ENCODE measurements at regions not wholly inside any gene's neighbourhood (a gene's known extent, or its start where the extent isn't known, plus 50 kb on each side); places are given as distances from the start of the nearest gene placed in this dataset.

DNA sequence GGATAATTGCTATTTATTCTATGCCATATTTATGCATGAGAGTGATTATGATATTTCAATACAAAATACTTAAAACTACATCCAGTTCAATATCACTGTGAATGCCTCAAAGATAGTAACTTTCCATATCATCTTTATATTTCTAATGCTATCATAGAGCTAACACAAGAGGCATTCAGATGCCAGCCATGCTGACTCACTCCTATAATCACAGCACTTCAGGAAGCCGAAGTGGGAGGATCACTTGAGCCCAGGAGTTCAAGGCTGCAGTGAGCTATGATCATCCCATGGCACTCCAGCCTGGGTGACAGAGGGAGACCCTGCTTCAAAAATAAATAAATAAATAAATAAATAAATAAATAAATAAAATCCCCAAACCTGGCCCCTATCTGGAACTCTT is 498.7 kb downstream of the EPHA3 start:
- H3K4me3 ChIP-seq (ENCODE audit: insufficient read depth, low read depth, low read length), result no peak overlapping the region
- no peaks in the 10 kb centered on the region for H3K36me3 ChIP-seq (replicated peaks; ENCODE audit: control insufficient read depth, insufficient read depth, low read length)
- no peak for DNase-seq
- H3K27me3 ChIP-seq (ENCODE audit: control insufficient read depth, insufficient read depth, low read length), result no peaks in the 10 kb centered on the region

- no peak overlapping the region for H3K4me3 ChIP-seq (ENCODE audit: insufficient read depth, low read depth, low read length)
- no peaks in the 10 kb centered on the region for H3K27me3 ChIP-seq (ENCODE audit: control insufficient read depth, insufficient read depth, low read length)
- H3K36me3 ChIP-seq (replicated peaks; ENCODE audit: control insufficient read depth, insufficient read depth, low read length), result no peaks in the 10 kb centered on the region
- DNase-seq, result no peak
Observed at GRCh38 chr3:89612027-89612426, 504.6 kb downstream of the EPHA3 start.

GRCh38 chr3:89613241-89613640 is 505.8 kb downstream of the EPHA3 start:
- H3K27me3 ChIP-seq (ENCODE audit: control insufficient read depth, insufficient read depth, low read length), result no peaks in the 10 kb centered on the region
- no peak for DNase-seq
- no peaks in the 10 kb centered on the region for H3K36me3 ChIP-seq (replicated peaks; ENCODE audit: control insufficient read depth, insufficient read depth, low read length)
- H3K4me3 ChIP-seq (ENCODE audit: insufficient read depth, low read depth, low read length), result no peak overlapping the region

- no peaks in the 10 kb centered on the region for H3K27me3 ChIP-seq (ENCODE audit: control insufficient read depth, insufficient read depth, low read length)
- DNase-seq, result no peak
- H3K4me3 ChIP-seq (ENCODE audit: insufficient read depth, low read depth, low read length), result no peak overlapping the region
- H3K36me3 ChIP-seq (replicated peaks; ENCODE audit: control insufficient read depth, insufficient read depth, low read length), result no peaks in the 10 kb centered on the region
Observed at GRCh38 chr3:89617706-89618105, 510.3 kb downstream of the EPHA3 start.

GRCh38 chr3:89619263-89619662 is 511.8 kb downstream of the EPHA3 start:
- no peaks in the 10 kb centered on the region for H3K36me3 ChIP-seq (replicated peaks; ENCODE audit: control insufficient read depth, insufficient read depth, low read length)
- H3K4me3 ChIP-seq (ENCODE audit: insufficient read depth, low read depth, low read length), result no peak overlapping the region
- no peak for DNase-seq
- no peaks in the 10 kb centered on the region for H3K27me3 ChIP-seq (ENCODE audit: control insufficient read depth, insufficient read depth, low read length)

DNA sequence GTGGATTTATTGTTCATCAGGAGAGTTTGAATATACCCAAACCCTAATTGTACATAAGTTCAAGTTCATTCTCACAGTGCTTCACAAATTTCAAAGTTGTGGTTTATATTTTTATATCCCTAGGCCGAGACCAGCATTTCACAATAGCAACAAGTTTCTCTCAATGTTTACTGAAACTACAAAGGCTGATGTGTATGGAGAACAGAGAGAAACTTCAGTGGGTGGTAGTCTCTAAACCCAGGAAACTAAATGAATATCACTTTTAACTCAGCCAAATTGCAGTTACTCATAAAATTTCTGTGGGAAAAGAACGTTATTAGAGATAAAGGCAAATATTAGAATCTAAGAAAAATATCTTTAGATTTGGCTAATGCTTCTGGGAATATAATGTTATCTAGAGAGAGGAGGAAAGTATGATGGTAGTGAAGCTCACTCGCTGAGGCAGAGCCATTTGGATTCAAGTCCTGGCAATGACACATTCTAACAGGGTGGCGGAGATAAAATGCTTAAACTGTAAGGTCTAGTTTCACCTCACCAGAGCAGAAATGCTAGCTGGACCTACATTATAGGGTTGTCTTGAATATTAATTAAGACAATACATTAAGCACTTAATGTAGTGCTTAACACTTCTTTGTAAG is 514.8 kb downstream of the EPHA3 start:
- Histone ChIP-seq H3K27me3 (ENCODE audit: control insufficient read depth, insufficient read depth, low read length) (no peaks in the 10 kb centered on the region), H3K36me3 (replicated peaks; ENCODE audit: control insufficient read depth, insufficient read depth, low read length) (no peaks in the 10 kb centered on the region), H3K4me3 (ENCODE audit: insufficient read depth, low read depth, low read length) (no peak overlapping the region)
- DNase-seq, result no peak

GRCh38 chr3:89624494-89624893 is 517.1 kb downstream of the EPHA3 start:
- DNase-seq, result no peak
- Histone ChIP-seq H3K36me3 (replicated peaks; ENCODE audit: control insufficient read depth, insufficient read depth, low read length) (no peaks in the 10 kb centered on the region), H3K4me3 (ENCODE audit: insufficient read depth, low read depth, low read length) (no peak overlapping the region), H3K27me3 (ENCODE audit: control insufficient read depth, insufficient read depth, low read length) (no peaks in the 10 kb centered on the region)

- H3K4me3 ChIP-seq (ENCODE audit: insufficient read depth, low read depth, low read length), result no peak overlapping the region
- DNase-seq, result no peak
- H3K36me3 ChIP-seq (replicated peaks; ENCODE audit: control insufficient read depth, insufficient read depth, low read length), result no peaks in the 10 kb centered on the region
- H3K27me3 ChIP-seq (ENCODE audit: control insufficient read depth, insufficient read depth, low read length), result no peaks in the 10 kb centered on the region
Observed at GRCh38 chr3:89625945-89626344, 518.5 kb downstream of the EPHA3 start.

DNA sequence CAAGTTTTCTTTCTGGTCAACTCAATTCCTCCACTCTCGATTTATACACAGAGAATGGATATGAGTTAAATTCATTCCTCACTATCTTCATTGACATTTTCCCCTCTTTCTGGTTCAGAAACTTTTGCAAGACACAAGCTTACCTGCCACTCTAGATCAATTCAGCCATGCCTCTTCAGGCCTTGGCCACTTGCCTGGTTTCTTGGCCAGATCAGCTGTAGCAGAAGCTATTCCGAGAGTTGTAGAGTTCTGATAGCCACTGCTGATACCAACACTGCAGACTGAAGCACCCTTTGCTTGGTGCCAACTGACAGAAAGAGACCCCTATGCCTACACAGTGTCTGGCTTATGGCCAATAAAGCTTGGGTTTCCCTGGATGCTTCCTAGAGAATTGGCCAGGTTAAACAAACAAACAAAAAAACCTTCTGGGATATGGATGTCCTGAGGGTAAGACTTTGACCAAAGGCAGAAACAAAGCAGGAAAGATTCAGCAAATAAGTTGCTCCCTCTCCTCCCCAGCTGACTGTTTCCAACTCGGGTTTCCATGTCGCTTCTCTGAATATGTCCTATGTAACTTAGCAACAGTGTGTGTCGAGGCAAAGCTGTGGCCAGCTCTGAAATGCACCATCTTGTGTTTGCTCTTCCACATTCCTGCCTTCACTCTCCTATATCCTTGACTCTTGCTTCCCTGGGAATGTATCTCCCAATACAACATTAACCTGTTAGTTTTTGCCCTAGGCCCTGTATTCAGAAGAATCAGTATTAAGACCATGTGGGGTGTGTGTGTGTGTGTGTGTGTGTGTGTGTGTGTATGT is 521.6 kb downstream of the EPHA3 start:
- no peak for DNase-seq
- H3K4me3 ChIP-seq (ENCODE audit: insufficient read depth, low read depth, low read length), result no peak overlapping the region

DNA sequence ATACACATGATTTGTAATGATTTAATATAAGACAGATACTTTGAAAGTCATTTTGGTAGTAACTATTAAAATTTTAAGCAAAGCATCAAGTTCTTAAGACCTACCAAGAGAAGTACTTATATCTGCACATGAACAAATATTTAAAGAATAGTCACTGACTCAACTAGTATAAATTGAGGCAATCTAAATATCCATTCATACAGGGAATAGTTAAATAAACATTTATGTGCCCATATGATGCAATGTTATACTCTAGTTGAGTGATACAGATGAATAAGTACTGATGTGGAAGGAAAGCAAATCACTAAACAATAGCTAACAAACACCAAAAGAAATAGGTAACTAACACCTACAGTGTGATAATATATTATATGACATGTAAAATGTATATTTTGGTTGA is 527.7 kb downstream of the EPHA3 start:
- no peaks in the 10 kb centered on the region for H3K27me3 ChIP-seq (ENCODE audit: control insufficient read depth, insufficient read depth, low read length)
- no peak overlapping the region for H3K4me3 ChIP-seq (ENCODE audit: insufficient read depth, low read depth, low read length)
- no peak for DNase-seq
- H3K36me3 ChIP-seq (replicated peaks; ENCODE audit: control insufficient read depth, insufficient read depth, low read length), result no peaks in the 10 kb centered on the region

More for the DNA sequence above, 521.6 kb downstream of the EPHA3 start:
- no peaks in the 10 kb centered on the region for H3K27me3 ChIP-seq (ENCODE audit: control insufficient read depth, insufficient read depth, low read length)
- no peaks in the 10 kb centered on the region for H3K36me3 ChIP-seq (replicated peaks; ENCODE audit: control insufficient read depth, insufficient read depth, low read length)

GRCh38 chr3:89644716-89645115 is 537.3 kb downstream of the EPHA3 start:
- no peaks in the 10 kb centered on the region for H3K27me3 ChIP-seq (ENCODE audit: control insufficient read depth, insufficient read depth, low read length)
- H3K4me3 ChIP-seq (ENCODE audit: insufficient read depth, low read depth, low read length), result no peak overlapping the region
- DNase-seq, result no peak
- no peaks in the 10 kb centered on the region for H3K36me3 ChIP-seq (replicated peaks; ENCODE audit: control insufficient read depth, insufficient read depth, low read length)

GRCh38 chr3:89649431-89649830 is 542.0 kb downstream of the EPHA3 start:
- no peak for DNase-seq
- Histone ChIP-seq H3K27me3 (ENCODE audit: control insufficient read depth, insufficient read depth, low read length) (no peaks in the 10 kb centered on the region), H3K36me3 (replicated peaks; ENCODE audit: control insufficient read depth, insufficient read depth, low read length) (no peaks in the 10 kb centered on the region), H3K4me3 (ENCODE audit: insufficient read depth, low read depth, low read length) (no peak overlapping the region)

- H3K4me3 ChIP-seq (ENCODE audit: insufficient read depth, low read depth, low read length), result no peak overlapping the region
- no peaks in the 10 kb centered on the region for H3K36me3 ChIP-seq (replicated peaks; ENCODE audit: control insufficient read depth, insufficient read depth, low read length)
- DNase-seq, result no peak
- H3K27me3 ChIP-seq (ENCODE audit: control insufficient read depth, insufficient read depth, low read length), result no peaks in the 10 kb centered on the region
Observed at GRCh38 chr3:89654031-89654430, 546.6 kb downstream of the EPHA3 start.

DNA sequence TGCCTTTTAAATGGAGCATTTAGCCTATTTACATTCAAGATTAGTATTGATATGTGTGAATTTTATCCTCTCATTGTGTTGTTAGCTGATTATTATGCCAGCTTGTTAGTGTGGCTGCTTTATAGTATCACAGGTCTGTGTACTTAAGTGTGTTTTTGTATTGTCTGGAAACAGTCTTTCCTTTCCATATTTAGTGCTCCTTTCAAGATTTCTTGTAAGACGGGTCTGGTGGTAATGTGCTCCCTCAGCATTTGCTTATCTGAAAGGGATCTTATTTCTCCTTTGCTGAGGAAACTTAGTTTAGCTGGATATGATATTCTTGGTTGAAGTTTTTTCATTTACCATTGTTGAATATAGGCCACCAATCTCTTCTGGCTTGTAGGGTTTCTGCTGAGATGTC is 549.0 kb downstream of the EPHA3 start:
- Histone ChIP-seq H3K27me3 (ENCODE audit: control insufficient read depth, insufficient read depth, low read length) (no peaks in the 10 kb centered on the region), H3K4me3 (ENCODE audit: insufficient read depth, low read depth, low read length) (no peak overlapping the region), H3K36me3 (replicated peaks; ENCODE audit: control insufficient read depth, insufficient read depth, low read length) (no peaks in the 10 kb centered on the region)
- no peak for DNase-seq

- Histone ChIP-seq H3K36me3 (replicated peaks; ENCODE audit: control insufficient read depth, insufficient read depth, low read length) (no peaks in the 10 kb centered on the region), H3K4me3 (ENCODE audit: insufficient read depth, low read depth, low read length) (no peak overlapping the region), H3K27me3 (ENCODE audit: control insufficient read depth, insufficient read depth, low read length) (no peaks in the 10 kb centered on the region)
- no peak for DNase-seq
Observed at GRCh38 chr3:89679686-89680085, 572.3 kb downstream of the EPHA3 start.
